GM18502 (cell line): ENCODE measurements at regions not wholly inside any gene's neighbourhood (a gene's known extent, or its start where the extent isn't known, plus 50 kb on each side); places are given as distances from the start of the nearest gene placed in this dataset.
"Not testable (repeated sequence)": the region's sequence is repeated elsewhere in the genome, so short reads cannot be mapped to it uniquely, and the experiment has no call there.

ENCODE experiments used
- ATAC-seq: cut with Tn5 transposase; IDR thresholded peaks from one replicate; pipeline ENCODE4 v1.9.1; 2021; ENCODE audit warnings: mild to moderate bottlenecking; ENCODE audit not compliant: unreplicated experiment, poor library complexity

DNA sequence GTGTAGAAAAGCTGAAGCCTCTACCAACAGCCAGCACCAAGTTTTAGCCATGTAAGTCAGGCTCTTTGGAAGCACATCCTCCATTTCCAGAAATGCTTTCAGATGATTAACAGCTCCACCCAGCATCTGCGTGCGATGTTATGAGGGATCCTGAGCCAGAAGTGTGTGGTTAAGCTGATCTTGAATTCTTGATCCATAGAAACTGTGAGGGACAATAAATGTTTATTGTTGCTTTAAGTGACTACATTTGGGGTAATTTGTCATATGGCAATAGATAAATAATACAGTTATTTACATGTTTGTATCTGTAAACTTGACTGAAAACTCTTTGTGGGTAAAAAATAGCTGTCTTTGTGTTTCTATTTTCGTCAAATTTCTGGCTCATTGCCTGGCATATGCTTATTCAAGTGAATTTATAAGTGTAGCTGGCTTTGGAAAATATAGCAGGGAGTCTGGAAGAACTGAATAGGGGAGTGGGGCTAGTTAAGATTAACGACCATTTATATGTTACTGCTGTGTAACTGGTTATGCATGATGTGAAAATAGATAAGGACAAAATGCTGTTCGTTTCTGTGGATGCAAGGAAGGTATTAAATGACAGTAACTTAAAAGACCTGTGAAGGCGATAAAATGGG, 234.1 kb downstream of the LRRC70 start:
- no peak for ATAC-seq

DNA sequence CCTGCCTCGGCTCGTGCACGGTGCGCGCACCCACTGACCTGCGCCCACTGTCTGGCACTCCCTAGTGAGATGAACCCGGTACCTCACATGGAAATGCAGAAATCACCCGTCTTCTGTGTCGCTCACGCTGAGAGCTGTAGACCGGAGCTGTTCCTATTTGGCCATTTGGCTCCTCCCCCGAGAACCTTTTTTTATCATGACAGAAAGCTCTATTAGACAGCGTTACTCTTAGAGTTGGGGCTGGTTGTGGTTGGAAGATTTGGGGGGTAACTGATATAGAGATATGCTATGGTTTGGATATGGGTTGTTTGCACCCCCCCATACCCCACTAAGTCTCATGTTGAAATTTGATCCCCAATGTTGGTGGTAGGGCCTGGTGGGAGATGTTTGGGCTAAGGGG, 226.2 kb downstream of the LRRC70 start:
- not testable (repeated sequence) for ATAC-seq

DNA sequence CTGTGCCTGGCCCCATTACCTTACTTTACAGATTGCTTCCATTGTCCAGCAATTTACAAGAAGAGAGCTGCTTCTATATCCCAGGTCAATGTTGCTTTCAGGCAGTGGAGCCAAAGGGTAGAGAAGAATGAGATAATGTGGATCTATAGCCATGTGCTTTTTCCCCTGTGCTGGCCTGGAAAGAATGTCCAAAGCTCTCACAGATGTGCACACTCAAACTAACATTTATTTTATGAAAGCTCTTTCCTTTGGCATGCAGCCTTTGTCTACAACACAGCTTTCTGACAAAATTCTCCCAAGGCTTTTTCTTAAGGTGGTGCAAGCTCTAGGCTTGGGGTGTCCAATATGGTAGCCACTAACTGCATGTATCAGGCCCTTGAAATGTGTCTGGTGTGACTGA, 217.3 kb downstream of the LRRC70 start:
- ATAC-seq = no peak

DNA sequence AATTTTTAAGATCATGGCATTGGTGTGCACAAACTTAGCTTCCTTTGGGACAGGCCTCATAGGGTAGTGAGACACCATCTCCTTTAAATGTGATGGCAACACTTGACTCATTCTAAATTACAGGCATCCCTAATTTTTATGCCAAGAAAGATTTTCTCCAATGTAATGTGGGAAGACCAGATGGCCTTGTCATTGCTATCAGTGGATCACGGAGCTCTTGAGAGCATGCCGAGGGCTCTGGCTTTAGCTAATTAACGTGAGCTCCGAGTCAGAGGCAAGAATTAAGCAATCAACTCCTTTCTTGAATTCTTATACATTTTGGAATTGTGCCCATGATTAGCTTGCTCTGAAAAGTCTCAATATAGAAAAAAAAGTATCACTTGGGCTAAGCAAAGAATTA, 215.8 kb downstream of the LRRC70 start:
- no peak for ATAC-seq

DNA sequence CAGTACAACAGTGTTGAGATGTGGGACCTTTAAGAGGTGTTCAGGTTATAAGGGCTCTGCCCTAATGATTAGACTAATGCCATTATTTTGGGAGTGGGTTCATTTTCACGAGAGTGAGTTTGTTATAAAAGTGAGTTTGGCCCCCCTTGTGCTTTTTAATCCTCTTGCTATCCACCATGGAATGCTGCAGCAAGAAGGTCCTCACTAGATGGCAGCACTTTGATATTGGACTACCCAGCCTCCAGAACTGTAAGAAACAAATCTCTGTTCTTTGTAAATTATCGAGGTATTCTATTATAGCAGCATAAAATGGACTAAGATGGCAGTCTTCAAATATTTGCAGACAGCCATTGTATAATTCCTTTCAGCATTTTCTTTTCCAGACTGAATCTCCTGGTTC, 212.4 kb downstream of the LRRC70 start:
- ATAC-seq = no peak

DNA sequence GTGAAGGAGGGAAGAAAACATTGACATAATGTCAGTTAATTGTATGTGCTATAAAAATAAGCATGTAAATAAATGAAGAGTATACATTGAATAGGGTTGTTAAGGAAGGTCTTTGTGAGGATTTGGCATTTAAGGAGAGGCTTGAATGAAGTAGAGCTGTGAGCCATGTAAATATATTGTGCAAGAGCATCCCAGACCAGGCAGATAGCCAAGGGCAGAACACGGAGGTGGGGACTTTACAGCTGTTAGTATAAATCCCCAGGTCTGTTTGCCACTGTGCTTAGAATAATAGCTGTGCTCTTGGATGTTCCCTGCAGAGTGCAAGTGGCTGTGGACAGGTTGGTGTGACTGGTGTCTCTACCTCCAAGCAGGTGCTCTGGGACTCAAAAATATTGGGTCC, 211.7 kb downstream of the LRRC70 start:
- ATAC-seq = no peak

DNA sequence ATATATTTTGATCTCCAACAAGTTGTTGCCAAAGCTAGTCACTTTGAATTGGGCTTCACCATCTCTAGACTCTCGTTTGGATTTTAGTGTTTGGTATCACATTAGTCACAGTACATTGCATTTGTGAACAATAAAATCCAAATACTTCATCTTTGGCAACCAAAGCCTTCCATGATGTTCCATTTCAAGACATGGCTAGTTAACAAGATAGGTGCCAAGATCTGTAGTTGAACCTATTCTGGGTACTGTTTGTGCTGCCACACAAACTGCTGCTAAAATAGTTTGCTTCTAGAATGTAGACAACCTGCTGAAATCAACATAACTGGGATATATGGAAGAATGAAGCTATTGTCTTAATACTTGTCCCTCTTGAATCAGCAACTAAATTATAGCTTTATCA, 207.5 kb downstream of the LRRC70 start:
- ATAC-seq = no peak

DNA sequence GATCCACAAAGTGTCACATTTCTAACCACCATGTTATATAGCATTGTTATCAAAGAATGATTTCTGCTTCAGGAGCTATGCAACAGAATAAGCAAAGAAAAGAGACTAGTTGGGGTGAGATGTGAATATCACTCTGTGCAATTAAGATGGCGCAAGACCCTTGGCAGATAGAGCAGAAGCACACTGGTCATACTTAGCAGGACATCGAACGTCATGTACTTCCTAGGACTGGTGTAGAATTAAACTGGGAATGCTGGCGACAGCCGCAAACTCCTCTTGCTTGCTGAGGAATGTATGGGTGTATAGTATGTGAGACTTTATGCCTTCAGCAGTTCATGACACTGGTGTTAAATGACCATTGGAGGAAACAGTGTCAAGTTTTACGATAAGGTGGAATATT, 207.0 kb downstream of the LRRC70 start:
- no peak for ATAC-seq

DNA sequence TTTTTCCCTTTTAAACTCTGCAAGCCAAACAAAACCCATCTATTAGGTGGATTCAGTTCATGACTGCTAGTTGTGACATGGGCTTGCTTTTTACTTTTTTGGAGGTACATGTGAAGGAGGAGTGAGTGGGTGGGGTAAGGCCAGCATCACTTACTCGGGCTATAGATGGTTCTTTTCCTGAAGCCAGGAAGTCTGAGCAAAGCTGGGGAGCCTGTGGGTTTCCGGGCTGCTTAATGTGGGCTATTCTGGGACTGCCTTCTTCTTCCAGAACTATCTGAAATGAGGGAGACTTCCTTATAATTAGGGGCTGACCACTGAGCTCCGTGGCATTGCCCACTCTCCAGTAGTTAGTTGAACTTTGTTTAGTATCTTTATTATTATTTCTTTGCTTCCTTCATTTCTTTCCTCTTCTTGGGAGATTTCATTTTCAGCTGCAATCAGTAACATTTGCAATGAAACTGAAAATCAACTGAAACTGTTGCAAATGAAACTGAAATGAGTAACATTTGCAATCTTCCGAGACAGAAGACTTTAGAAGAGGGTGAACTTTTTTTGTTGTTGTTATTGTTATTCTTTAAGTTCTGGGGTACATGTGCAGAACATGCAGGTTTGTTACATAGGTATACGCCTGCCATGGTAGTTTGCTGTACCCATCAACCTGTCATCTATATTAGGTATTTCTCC, 204.9 kb downstream of the LRRC70 start:
- peak; percentile 53 for ATAC-seq

DNA sequence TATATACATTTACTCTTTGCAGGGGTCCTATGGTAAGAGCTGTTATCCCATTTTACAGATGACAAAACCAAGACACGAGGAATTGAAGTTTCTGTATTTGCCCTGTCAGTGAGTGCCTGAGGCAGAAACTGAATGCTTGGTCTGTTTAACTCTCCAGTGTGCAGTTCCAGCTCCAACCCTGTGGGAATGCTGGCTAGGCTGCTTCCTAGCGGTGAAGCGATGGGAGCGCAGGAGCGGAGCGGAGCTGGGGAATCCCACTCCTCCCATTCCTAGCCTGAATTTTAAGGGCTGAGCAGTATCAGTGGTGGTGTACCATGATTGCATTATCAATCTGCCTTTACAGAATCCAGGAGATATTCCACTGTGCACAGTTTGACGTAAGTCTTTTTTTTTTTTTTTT, 202.3 kb downstream of the LRRC70 start:
- ATAC-seq = no peak

DNA sequence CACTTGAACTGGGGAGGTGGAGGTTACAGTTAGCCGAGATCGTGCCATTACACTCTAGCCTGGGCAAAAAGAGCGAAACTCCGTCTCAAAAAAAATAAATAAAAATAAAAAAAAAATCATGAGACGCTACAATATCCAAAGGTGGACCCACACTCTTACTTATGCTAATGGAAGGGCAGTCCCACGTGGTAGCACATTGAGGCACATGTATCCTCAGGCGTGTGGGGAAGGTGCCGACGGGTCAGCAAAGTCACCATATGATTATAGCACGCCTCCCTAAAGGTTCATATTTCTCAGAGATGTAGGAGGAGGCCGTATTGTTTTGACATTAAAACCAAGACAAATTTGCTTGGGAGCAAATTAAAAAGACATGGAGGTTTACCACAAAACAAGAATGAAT, 201.6 kb downstream of the LRRC70 start:
- no peak for ATAC-seq

DNA sequence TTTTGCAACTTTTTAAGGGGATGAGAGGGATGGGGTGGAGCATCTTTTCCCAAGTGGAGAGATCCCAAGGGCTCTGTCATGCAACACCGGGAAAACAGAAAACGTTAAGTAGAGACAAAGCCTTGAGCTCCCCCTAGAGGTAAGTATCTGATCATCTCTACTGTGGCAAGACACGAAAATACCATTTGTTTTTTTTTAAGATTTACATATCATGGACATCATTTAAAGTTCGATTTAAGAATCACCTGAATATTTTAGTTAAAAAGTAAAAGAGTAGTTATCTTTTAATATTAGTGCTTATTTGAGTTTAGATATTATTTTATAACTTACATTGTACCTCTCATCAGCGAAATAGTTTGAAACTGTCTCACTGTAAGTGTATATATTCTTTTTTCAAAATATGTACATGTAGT, 200.4 kb downstream of the LRRC70 start:
- peak; percentile 69 for ATAC-seq

DNA sequence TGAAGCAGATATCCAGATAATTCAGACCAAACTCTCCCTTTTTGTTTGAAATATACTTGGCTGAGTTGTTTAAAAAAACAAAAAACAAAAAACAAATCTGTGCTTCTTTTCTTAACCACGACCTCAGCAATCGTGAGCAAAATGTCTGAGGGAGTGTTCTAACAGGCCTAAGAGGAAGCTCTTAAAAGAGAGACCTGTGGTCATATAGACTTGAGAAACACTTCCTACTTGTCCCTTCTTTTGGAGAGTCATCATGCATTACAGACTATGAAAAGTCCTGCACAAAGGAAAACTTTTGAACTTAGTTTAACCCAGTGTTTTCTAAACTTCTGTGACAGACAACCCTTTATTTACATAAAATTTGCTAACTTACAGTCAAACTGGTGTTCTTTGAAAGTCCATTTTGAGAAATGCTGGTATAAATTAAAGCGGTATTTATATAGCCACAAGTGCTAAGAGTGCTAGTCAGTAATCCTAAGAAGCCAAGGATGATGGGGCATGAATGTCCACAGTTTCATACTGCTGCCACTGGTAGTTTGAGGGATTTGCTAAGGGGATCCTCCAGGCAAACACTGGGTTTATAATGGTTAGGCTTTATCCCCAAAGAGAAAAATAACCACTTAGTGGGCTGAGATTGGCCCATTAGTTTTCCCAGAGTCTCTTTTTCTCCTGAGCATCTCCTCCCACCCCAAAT, 199.8 kb downstream of the LRRC70 start:
- ATAC-seq = peak; percentile 18

DNA sequence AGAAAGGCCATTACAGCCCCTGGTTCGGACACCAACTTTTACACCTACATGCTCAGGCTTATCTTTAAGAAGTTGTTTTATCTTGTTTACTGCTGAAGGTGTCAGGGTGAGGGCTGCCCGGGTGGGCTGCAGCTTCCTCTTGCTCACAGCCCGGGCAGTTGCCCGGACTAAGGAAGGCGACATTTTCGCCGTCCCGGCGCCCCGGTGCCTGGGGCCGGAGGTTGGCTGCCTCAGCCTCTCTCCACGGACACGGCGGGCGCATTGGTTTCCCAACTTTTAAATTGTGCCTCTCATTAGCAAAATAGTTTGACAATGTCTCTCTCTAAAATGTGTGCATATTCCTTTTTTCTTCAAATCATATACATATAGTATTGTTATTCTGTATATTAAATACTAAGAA, 198.5 kb downstream of the LRRC70 start:
- ATAC-seq = not testable (repeated sequence)

DNA sequence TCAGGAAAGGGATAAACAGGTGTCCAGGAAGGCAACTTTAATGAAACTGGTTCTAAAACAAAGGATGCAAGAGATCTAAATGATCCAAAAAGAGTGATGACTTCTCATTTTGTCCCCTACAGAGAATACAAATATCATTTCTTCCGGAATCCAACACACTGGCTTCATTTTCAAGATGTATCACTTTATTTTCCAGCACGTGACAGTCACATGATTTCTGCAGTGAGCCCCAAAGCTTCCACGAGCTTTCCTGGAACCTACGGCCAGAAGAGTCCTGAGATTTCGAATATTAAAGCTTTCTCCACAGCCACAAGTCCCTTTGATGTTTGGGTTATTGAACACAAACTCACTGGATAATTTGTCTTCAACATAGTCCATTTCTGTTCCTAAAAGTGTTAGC, 198.0 kb downstream of the LRRC70 start:
- ATAC-seq = not testable (repeated sequence)

DNA sequence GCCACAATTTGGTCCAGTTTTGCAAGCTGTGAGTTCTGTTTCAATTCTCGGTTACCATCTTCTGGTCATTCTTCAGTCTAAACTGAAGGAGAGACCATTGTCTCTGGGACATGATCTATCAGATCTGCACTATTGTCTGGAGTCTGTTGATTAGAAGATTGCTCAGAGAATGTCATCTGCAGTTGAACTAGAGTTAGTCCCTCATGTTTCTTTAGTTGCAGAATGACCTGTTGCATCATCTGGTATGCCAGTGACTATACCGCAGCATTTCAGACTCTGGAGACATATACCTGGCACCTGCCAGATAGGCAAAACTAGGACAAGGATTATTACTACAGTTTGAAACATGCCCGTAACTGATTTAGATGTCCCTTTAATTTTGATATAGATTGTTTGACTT, 194.8 kb downstream of the LRRC70 start:
- ATAC-seq = no peak

DNA sequence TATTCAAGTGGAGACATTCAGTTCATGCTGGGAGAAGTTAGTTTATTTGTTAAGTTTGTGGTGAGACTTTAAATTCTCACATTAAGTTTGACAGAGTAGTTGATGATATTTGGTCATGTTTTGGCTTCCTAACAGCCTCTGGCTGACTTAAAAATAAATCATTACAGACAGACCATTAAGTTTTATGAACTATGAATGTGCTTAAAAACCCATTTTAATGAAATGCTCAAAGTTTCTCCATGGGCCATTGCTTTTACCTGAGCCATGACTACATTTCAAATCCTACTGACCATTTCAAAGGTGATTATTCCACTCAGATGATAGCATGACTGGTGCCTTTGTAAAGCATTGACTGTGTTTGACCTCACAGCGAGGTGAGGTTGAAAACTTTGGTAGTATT, 192.7 kb downstream of the LRRC70 start:
- no peak for ATAC-seq

DNA sequence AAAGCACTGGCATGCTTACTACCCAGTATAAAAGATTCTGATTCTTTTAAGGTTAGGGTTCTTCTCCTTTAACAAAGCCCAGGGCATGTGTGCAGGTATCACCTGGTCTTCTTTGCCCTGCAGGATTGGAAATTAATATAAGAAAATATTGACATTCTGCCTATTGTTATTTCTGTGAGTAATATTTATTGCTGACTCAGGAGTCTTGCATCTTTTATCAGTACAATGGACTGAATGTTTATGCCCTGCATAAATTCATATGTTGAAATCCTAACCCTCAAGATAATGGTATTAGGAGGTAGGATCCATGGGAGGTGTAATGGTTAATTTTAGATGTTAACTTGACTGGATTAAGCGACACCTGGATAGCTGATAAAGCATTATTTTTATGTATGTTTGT, 189.0 kb downstream of the LRRC70 start:
- ATAC-seq = no peak

DNA sequence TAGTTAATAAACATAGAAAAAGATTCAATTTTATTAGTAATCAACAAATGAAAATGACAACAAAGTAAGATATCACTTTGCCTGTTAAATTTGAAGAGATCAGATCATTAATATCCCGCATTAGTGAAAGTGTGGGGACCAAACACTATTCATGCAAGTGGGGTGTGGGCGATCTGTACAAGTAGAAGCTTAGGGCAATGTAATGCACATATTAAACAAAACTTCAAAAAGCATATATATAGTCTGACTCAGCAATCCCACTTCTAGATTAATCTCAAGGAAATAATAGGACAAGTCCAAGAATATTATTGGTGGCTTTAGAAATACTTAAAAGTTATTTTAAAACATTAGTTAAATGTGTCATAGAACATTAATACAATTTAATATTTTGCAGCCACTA, 188.5 kb downstream of the LRRC70 start:
- no peak for ATAC-seq

DNA sequence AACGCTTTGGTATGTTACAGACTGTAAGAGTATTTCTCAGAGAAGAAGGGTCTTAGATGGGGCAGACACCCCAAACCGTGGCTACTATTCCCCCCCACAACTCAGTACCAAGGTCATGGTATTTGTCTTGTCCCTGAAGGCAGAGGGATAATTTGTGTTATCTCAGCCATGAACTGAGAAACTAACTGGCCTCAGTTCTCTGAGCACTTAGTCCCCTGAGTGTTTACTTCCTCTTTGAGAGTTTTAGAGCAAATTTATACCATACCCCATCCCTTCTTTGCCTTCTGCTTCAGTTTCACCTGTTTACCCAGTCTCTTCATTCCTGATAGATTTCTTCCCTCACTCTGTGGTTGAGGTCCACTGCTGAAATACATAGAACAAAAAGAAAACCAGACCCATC, 183.9 kb downstream of the LRRC70 start:
- ATAC-seq = peak; percentile 67

DNA sequence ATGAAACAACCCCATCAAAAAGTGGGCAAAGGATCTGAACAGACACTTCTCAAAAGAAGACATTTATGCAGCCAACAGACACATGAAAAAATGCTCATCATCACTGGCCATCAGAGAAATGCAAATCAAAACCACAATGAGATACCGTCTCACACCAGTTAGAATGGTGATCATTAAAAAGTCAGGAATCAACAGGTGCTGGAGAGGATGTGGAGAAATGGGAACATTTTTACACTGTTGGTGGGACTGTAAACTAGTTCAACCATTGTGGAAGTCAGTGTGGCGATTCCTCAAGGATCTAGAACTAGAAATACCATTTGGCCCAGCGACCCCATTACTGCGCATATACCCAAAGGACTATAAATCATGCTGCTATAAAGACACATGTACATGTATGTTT, 179.1 kb downstream of the LRRC70 start:
- ATAC-seq = not testable (repeated sequence)

DNA sequence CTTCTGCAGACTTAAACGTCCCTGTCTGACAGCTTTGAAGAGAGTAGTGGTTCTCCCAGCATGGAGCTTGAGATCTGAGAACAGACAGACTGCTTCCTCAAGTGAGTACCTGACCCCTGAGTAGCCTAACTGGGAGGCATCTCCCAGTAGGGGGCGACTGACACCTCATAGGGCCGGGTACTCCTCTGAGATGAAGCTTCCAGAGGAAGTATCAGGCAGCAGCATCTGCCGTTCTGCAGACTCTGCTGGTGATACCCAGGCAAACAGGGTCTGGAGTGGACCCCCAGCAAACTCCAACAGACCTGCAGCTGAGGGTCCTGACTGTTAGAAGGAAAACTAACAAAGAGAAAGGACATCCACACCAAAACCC, 174.4 kb downstream of the LRRC70 start:
- ATAC-seq = not testable (repeated sequence)
